Stimulated activated CD8-positive, alpha-beta memory T cell treated with anti-CD3 and anti-CD28 coated beads, Interleukin-4, amount 100 ng/mL, for 48 hours (primary cell): ENCODE measurements at regions not wholly inside any gene's neighbourhood (a gene's known extent, or its start where the extent isn't known, plus 50 kb on each side); places are given as distances from the start of the nearest gene placed in this dataset.

Experiments used
- DNase-seq: peaks from one replicate; pipeline ENCODE4 v3.0.0-alpha.2; 2020

- no peak for DNase-seq
Observed at GRCh38 chr4:11611868-11612267, 183.2 kb upstream of the HS3ST1 start.

DNA sequence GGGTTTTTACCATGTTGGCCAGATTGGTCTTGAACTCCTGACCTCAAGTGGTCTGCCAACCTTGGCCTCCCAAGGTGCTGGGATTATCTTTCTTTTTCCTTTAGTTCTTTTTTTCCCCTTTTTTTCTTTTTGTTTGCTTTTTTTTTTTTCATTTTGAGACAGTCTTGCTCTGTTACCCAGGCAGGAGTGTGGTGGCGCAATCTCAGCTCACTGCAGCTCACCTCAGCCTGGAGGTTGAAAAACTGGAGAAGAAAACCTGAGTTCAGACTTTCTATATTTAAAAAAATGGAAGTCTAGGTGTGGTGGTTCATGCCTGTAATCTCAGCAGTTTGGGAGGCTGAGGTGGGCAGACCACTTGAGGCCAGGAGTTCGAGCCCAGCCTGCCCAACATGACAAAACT, 181.1 kb upstream of the HS3ST1 start:
- no peak for DNase-seq

GRCh38 chr4:11608992-11609391, 180.3 kb upstream of the HS3ST1 start:
- no peak for DNase-seq

- DNase-seq: no peak
Observed at GRCh38 chr4:11606078-11606477, 177.4 kb upstream of the HS3ST1 start.

DNA sequence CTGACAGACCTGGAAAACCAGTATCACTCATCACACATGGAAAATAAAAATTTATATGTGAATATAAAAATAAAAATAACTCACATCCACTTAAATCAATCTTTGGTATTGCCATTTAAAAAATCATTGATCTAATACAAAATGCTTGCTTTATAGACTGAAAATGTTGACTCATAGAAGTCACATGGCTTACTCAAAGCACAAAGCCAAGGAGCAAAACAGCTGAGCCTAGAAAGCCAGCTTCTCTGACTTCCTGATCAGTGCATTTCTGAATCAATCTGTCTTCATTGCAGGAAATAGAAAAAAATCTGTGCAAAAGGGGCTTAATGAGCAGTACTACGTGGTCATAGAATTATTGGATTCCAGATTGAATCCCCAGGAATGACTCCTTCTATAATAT, 176.9 kb upstream of the HS3ST1 start:
- no peak for DNase-seq

DNA sequence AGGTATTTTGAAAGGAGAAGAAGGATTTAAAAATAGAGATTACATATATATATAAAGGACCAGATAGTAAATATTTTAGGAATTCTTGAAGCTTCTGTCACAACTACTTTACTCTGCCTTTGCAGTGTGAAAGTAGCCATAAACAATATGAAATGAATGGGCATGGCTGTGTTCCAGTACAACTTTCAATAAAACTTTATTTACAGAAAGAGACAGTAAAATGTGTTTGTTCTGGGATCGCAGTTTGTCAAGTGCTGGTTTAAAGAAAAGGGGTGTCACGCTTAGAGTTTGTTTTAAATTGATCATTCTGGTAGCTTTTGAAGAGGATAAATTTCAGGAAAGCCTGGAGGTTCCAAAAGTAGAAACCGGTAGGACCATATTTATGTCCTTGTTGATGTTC, 176.1 kb upstream of the HS3ST1 start:
- DNase-seq: no peak

GRCh38 chr4:11603591-11604194, 175.0 kb upstream of the HS3ST1 start:
- no peak for DNase-seq

- no peak for DNase-seq
Observed at GRCh38 chr4:11602606-11603340, 174.1 kb upstream of the HS3ST1 start.

GRCh38 chr4:11599064-11599463, 170.4 kb upstream of the HS3ST1 start:
- no peak for DNase-seq

DNA sequence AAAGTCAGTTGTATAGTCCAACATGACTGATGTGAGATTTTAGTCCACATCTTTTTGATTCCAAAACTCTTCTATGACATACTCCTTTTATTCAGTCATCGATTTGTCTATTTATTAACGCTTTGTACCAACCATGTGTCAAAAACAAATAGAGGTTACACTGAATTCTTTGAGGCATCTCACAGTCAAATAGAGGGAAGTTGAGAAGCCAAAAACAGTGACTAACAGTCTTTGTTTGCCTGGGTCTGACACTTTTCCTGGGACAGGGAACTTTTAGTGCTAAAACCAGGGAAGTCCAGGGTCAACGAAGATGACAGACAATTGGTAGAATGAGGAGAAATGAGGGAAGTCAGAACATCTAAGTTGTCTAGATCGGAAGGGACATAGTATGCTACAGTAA, 169.9 kb upstream of the HS3ST1 start:
- DNase-seq: no peak

DNA sequence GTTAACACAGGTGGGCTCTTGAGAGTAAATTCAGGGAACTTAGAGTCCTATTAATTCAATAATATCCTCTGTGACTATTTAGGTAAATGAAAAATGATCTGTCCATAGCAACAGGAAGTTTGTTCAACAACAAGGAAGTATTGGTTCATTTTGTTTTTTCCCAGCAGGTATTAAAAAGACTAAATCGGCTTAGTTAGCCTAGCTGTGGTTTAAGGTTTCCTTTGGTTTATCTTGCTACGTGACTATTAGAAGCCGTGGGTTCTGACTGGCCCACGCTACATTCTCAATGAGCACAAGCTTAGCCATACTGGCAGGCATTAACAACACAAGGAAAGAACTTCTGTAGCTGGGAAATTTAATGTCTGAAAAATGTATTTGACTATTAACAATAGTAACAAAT, 168.8 kb upstream of the HS3ST1 start:
- DNase-seq: no peak

GRCh38 chr4:11596989-11597388, 168.3 kb upstream of the HS3ST1 start:
- DNase-seq: no peak

- no peak for DNase-seq
Observed at GRCh38 chr4:11593576-11594116, 165.0 kb upstream of the HS3ST1 start.

- no peak for DNase-seq
Observed at GRCh38 chr4:11592276-11592675, 163.6 kb upstream of the HS3ST1 start.

DNA sequence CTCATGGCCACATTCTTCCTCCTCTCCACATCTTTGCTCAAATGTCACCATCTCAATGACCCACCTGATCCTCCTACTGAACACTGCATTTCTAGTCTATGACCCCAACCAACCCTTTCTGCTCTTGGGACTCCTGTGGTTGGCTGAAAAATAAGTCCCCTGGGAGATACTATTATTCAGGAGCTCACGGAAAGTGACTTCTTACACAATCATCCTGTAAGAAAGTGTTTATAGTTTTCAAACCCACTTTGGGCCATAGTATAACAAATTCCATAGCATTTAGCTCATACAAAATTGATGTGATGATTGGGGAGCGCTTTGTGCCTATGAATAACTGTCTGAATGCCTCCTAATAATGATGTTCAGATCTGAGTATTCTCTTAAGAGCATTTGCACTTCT, 161.4 kb upstream of the HS3ST1 start:
- no peak for DNase-seq

- DNase-seq: no peak
Observed at GRCh38 chr4:11589676-11590075, 161.0 kb upstream of the HS3ST1 start.

DNA sequence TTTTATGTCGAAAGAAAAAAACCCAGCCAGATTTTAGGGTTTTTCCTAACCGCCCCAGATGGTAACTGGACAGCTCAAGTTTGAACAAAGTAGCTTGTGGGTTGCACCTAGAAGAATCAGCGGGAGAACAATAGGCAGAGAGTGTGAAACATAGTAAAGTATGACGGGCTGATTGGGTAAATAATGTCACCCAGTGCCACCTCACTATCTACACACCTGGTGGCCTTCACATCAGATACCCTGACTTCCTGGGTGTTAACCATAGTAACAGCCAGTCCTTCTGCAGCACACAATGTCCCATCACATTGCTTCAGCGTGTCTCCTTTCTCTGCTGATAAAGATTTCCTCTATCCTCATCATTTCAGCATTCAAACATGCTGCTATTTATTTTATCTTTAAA, 159.1 kb upstream of the HS3ST1 start:
- DNase-seq: no peak

DNA sequence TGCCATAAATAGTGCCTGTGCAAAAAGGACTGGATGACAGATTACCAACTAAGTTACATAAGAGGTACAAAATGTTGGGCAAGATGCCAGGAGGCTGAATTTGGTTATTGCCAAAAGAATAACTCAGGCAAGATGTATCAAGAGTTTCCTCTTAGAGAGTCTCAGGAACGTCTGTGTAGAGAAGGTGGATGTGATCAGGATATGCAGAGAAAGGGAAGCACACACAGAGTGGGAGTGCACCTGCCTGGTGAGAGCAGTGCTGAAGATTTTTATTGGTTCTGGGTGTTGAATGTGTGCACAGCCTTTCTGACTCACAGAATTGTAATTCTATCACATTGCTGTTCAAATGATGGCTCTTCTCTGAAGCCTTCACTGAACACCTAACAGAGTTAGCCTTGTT, 156.8 kb upstream of the HS3ST1 start:
- no peak for DNase-seq

- no peak for DNase-seq
Observed at GRCh38 chr4:11568511-11568910, 139.8 kb upstream of the HS3ST1 start.

DNA sequence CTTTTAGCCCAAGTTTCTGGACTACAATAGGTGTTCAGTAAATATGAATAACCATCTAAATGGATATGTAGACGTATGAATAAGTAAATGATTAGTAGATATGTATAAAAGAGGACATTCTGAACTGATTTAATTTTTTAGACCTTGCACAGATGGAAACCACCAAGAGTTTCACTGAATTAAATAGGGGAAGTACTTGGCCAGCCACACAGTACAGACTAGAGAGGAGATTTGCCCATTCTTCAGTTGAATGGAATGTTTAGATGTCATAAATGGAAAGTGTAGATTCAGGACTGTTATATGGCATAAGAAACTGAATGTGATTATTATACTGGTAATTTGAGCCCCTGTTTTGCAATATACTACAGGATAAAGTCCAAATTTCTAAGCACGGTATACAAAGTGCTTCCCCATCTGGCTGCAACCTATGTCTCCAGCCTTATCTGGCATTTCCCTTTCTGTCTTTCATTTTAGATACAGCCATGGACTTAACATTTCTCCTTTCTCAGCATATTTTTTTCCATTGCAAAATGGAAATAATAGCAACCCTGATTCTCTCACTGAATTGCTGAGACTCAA, 137.8 kb upstream of the HS3ST1 start:
- DNase-seq: no peak

GRCh38 chr4:11565899-11566298, 137.2 kb upstream of the HS3ST1 start:
- no peak for DNase-seq

DNA sequence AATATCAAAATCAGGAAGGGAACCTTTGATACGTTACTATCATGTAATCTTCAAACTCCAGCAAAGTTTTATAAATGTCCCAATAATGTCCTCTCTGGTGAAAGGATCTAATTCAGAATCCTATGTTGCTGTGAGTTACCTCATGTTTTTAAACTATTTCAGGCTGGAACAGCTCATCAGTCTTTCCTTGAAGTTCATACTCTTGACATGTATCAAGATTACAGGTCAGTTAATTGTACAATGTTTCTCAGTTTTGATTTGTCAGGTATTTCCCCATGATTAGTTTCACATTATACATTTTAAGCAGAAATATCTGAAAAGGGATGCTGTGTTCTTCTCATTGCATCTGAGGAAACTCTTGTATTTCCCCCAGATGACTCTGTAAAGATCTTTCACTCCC, 136.5 kb upstream of the HS3ST1 start:
- DNase-seq: no peak

DNA sequence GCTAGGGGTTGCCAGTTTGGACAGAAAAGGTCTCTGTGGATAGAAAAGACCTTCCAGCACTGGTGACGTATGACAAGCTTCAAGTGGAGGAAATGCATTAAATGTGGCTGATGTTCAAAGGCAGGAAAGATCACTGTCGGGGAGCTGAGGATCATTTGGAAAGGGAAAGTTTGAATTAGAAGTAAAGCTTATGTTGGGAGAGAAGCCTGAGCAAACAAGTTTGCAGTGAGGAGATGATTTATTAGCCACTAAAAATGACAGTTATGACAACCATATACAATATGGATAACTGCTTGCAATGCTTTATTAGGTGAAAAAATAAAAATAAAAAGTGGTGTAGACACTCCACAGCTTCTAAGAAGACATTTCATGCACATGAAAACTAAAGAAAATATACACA, 135.3 kb upstream of the HS3ST1 start:
- no peak for DNase-seq

GRCh38 chr4:11549525-11549924, 120.8 kb upstream of the HS3ST1 start:
- DNase-seq: no peak
